ENCODE measurements at regions not wholly inside any gene's neighbourhood (a gene's known extent, or its start where the extent isn't known, plus 50 kb on each side); places are given as distances from the start of the nearest gene placed in this dataset.

GRCh38 chr10:128338951-128339350, 212.7 kb upstream of the MKI67 start:
- CTCF ChIA-PET = no interaction called here
- POLR2A ChIA-PET (ENCODE audit: unreplicated experiment) = no interaction called here
- no peaks in the 10 kb centered on the region for H3K79me2 ChIP-seq (ENCODE audit: low read length)
- no peak overlapping the region for H3K4me3 ChIP-seq (ENCODE audit: low read length)
- DNase-seq (no peak), ATAC-seq (no peak)
- peaks cover 7% of the 10 kb centered on the region; the same call in 1 of the 2 replicates for H3K27me3 ChIP-seq (ENCODE audit: low read length)
- no peak overlapping the region for H3K27ac ChIP-seq (ENCODE audit: low read length)
- H3K9me2 ChIP-seq (replicated peaks; ENCODE audit: low read length) = no peaks in the 10 kb centered on the region
- H4K20me1 ChIP-seq (ENCODE audit: low read length) = no peaks in the 10 kb centered on the region
- no peak overlapping the region for H2AFZ ChIP-seq (ENCODE audit: low read length)
- intact Hi-C loops (cut with micrococcal nuclease) = no loop called here
- no peaks in the 10 kb centered on the region for H3K4me1 ChIP-seq (ENCODE audit: insufficient read depth, low read length)
- H3K9ac ChIP-seq (ENCODE audit: low read length) = no peak overlapping the region
- H3K4me2 ChIP-seq (ENCODE audit: low read length) = no peak overlapping the region
- TF ChIP-seq EZH2phosphoT487 (IDR thresholded peaks at IDR 0.05; ENCODE audit: borderline replicate concordance, low read length) (no peak), CTCF (conservative IDR thresholded peaks at IDR 0.05; ENCODE audit: low read depth, low read length) (no peak), EZH2 (IDR thresholded peaks at IDR 0.05; ENCODE audit: low read length, unreplicated experiment) (no peak)
- no peaks in the 10 kb centered on the region for H3F3A ChIP-seq (ENCODE audit: low read length, unreplicated experiment)
- BruUV-seq (replicated peaks) = no TSS peak
- H3K36me3 ChIP-seq (ENCODE audit: low read depth, low read length) = no peaks in the 10 kb centered on the region
- no peaks in the 10 kb centered on the region for H3K9me3 ChIP-seq (ENCODE audit: low read length)

GRCh38 chr10:128339753-128340152, 213.5 kb upstream of the MKI67 start:
- Histone ChIP-seq H3F3A (ENCODE audit: low read length, unreplicated experiment) (no peaks in the 10 kb centered on the region), H3K4me3 (ENCODE audit: low read length) (no peak overlapping the region), H4K20me1 (ENCODE audit: low read length) (no peaks in the 10 kb centered on the region), H3K4me1 (ENCODE audit: insufficient read depth, low read length) (no peaks in the 10 kb centered on the region), H2AFZ (ENCODE audit: low read length) (no peak overlapping the region), H3K9me3 (ENCODE audit: low read length) (no peaks in the 10 kb centered on the region), H3K9ac (ENCODE audit: low read length) (no peak overlapping the region), H3K4me2 (ENCODE audit: low read length) (no peak overlapping the region), H3K27ac (ENCODE audit: low read length) (no peak overlapping the region), H3K36me3 (ENCODE audit: low read depth, low read length) (no peaks in the 10 kb centered on the region), H3K9me2 (replicated peaks; ENCODE audit: low read length) (no peaks in the 10 kb centered on the region), H3K27me3 (ENCODE audit: low read length) (peaks cover 7% of the 10 kb centered on the region; the same call in 1 of the 2 replicates), H3K79me2 (ENCODE audit: low read length) (no peaks in the 10 kb centered on the region)
- TF ChIP-seq CTCF (conservative IDR thresholded peaks at IDR 0.05; ENCODE audit: low read depth, low read length) = no peak
- ChIA-PET CTCF (no interaction called here), POLR2A (ENCODE audit: unreplicated experiment) (no interaction called here)
- intact Hi-C loops (cut with micrococcal nuclease) = no loop called here
- ATAC-seq = no peak
- DNase-seq = no peak
- BruUV-seq (replicated peaks) = no TSS peak

GRCh38 chr10:128345353-128345752, 219.1 kb upstream of the MKI67 start:
- no peaks in the 10 kb centered on the region for H3K36me3 ChIP-seq (ENCODE audit: low read depth, low read length)
- no peak overlapping the region for H3K4me2 ChIP-seq (ENCODE audit: low read length)
- H3K9me2 ChIP-seq (replicated peaks; ENCODE audit: low read length) = no peaks in the 10 kb centered on the region
- H3K9me3 ChIP-seq (ENCODE audit: low read length) = no peaks in the 10 kb centered on the region
- DNase-seq = no peak
- ChIA-PET POLR2A (ENCODE audit: unreplicated experiment) (no interaction called here), CTCF (no interaction called here)
- H2AFZ ChIP-seq (ENCODE audit: low read length) = no peak overlapping the region
- H3K27ac ChIP-seq (ENCODE audit: low read length) = no peak overlapping the region
- TF ChIP-seq CTCF (conservative IDR thresholded peaks at IDR 0.05; ENCODE audit: low read depth, low read length) = no peak
- no peak for TF ChIP-seq EZH2phosphoT487 (IDR thresholded peaks at IDR 0.05; ENCODE audit: borderline replicate concordance, low read length)
- H3K9ac ChIP-seq (ENCODE audit: low read length) = no peak overlapping the region
- no TSS peak for BruUV-seq (replicated peaks)
- no peak for ATAC-seq
- intact Hi-C loops (cut with micrococcal nuclease) = no loop called here
- no peak overlapping the region for H3K4me3 ChIP-seq (ENCODE audit: low read length)
- no peaks in the 10 kb centered on the region for H3K27me3 ChIP-seq (ENCODE audit: low read length)
- no peaks in the 10 kb centered on the region for H3F3A ChIP-seq (ENCODE audit: low read length, unreplicated experiment)
- no peaks in the 10 kb centered on the region for H3K4me1 ChIP-seq (ENCODE audit: insufficient read depth, low read length)
- H3K79me2 ChIP-seq (ENCODE audit: low read length) = no peaks in the 10 kb centered on the region
- H4K20me1 ChIP-seq (ENCODE audit: low read length) = no peaks in the 10 kb centered on the region

Data from PC-3 (cell line).